Uterus (tissue), 3 donors: ENCODE measurements at regions not wholly inside any gene's neighbourhood (a gene's known extent, or its start where the extent isn't known, plus 50 kb on each side); places are given as distances from the start of the nearest gene placed in this dataset.
A peak's percentile ranks its signal among the peaks of the same experiment; 100 is the strongest.

Experiments used
- DNase-seq, 2 donors: peaks; one replicate each; pipeline ENCODE4 v3.0.0-alpha.2; 2019 to 2020
- H3K27ac ChIP-seq, 2 donors: fragments of 200-600 bp; sonication (generic); 1 replicate in 1 of 2; 2 replicates in 1 of 2; pipeline ENCODE4 v1.5.1; 2016 to 2018
- H3K27me3 ChIP-seq, 2 donors: fragments of 200-600 bp; sonication (generic); one replicate each; pipeline ENCODE4 v1.5.1; 2018 to 2019; ENCODE audit warnings: control low read depth in 1 of 2
- H3K36me3 ChIP-seq, 2 donors: fragments of 200-600 bp; sonication (generic); one replicate each; pipeline ENCODE4 v1.5.1; 2019; ENCODE audit warnings: control low read depth in 1 of 2
- H3K4me1 ChIP-seq, 2 donors: fragments of 200-600 bp; sonication (generic); one replicate each; pipeline ENCODE4 v1.5.1; 2018 to 2019; ENCODE audit warnings: control low read depth in 1 of 2
- H3K4me3 ChIP-seq, 2 donors: fragments of 200-600 bp; sonication (generic); 1 replicate in 1 of 2; 2 replicates in 1 of 2; pipeline ENCODE4 v1.5.1; 2018 to 2019; ENCODE audit warnings: mild to moderate bottlenecking in 1 of 2
- H3K9me3 ChIP-seq, 2 donors: fragments of 200-600 bp; sonication (generic); one replicate each; pipeline ENCODE4 v1.5.1; 2019; ENCODE audit warnings: control low read depth in 1 of 2
- CTCF ChIP-seq, 4 experiments: fragments of 200-600 bp in 2 of 4; fragments of 450-650 bp in 2 of 4; sonication (generic) in 2 of 4; IDR thresholded peaks; one replicate each; pipeline ENCODE4 v1.5.1; 2016 to 2019; ENCODE audit warnings: antibody characterized with exemption in 4 of 4, mild to moderate bottlenecking in 2 of 4, moderate library complexity in 1 of 4
- POLR2A ChIP-seq, 2 donors: fragments of 450-650 bp; IDR thresholded peaks; one replicate each; pipeline ENCODE4 v1.6.1; 2016; ENCODE audit warnings: antibody characterized with exemption in 2 of 2, mild to moderate bottlenecking in 1 of 2, moderate library complexity in 1 of 2
- intact Hi-C: fragments of 100-400 bp; cut with DNase I; formaldehyde crosslinking; loops from one replicate; pipeline ENCODE4 v1.15.1; 2023; ENCODE audit warnings: low total_unique reads
- donor health status: DM: yes; HTN: yes; CAD: no.

GRCh38 chr6:111958534-111958933, 85.3 kb upstream of the FYN start:
- Histone ChIP-seq H3K4me1 (no peaks in the 10 kb centered on the region), H3K4me3 (no peak overlapping the region), H3K27ac (no peak overlapping the region), H3K36me3 (no peaks in the 10 kb centered on the region), H3K27me3 (no peaks in the 10 kb centered on the region), H3K9me3 (no peaks in the 10 kb centered on the region)
- intact Hi-C loops, result no loop called here
- no peak for TF ChIP-seq POLR2A (IDR thresholded peaks at IDR 0.05)
- TF ChIP-seq CTCF (IDR thresholded peaks at IDR 0.05), result no peak
- DNase-seq, result no peak

GRCh38 chr6:111959766-111960165, 86.5 kb upstream of the FYN start:
- Histone ChIP-seq H3K36me3 (no peaks in the 10 kb centered on the region), H3K27me3 (no peaks in the 10 kb centered on the region), H3K27ac (no peak overlapping the region), H3K9me3 (no peaks in the 10 kb centered on the region), H3K4me1 (no peaks in the 10 kb centered on the region), H3K4me3 (no peak overlapping the region)
- no peak for TF ChIP-seq CTCF (IDR thresholded peaks at IDR 0.05)
- TF ChIP-seq POLR2A (IDR thresholded peaks at IDR 0.05), result no peak
- DNase-seq, result no peak
- intact Hi-C loops, result no loop called here

GRCh38 chr6:111967131-111967530, 86.8 kb upstream of the CCN6 start:
- TF ChIP-seq CTCF (IDR thresholded peaks at IDR 0.05), result no peak
- no peak for TF ChIP-seq POLR2A (IDR thresholded peaks at IDR 0.05)
- Histone ChIP-seq H3K4me1 (no peaks in the 10 kb centered on the region), H3K4me3 (no peak overlapping the region), H3K27ac (no peak overlapping the region), H3K27me3 (no peaks in the 10 kb centered on the region), H3K36me3 (no peaks in the 10 kb centered on the region), H3K9me3 (no peaks in the 10 kb centered on the region)
- DNase-seq, result no peak
- intact Hi-C loops, result no loop called here

- no peaks in the 10 kb centered on the region for H3K27me3 ChIP-seq
- no peaks in the 10 kb centered on the region for H3K9me3 ChIP-seq
- TF ChIP-seq POLR2A (IDR thresholded peaks at IDR 0.05), result no peak
- no peak for TF ChIP-seq CTCF (IDR thresholded peaks at IDR 0.05)
- DNase-seq, result no peak
- H3K27ac ChIP-seq, result no peak overlapping the region
- H3K4me3 ChIP-seq, result no peak overlapping the region
- no peaks in the 10 kb centered on the region for H3K4me1 ChIP-seq
- H3K36me3 ChIP-seq, result no peaks in the 10 kb centered on the region
- intact Hi-C loops, result no loop called here
Measured at GRCh38 chr6:111970426-111970825, 83.5 kb upstream of the CCN6 start.

- H3K4me1 ChIP-seq, result no peaks in the 10 kb centered on the region
- no peak overlapping the region for H3K4me3 ChIP-seq
- TF ChIP-seq POLR2A (IDR thresholded peaks at IDR 0.05), result no peak
- TF ChIP-seq CTCF (IDR thresholded peaks at IDR 0.05), result no peak
- peak overlapping the region in 1 of 2 donors; percentile 87 for H3K27ac ChIP-seq
- no peaks in the 10 kb centered on the region for H3K36me3 ChIP-seq
- H3K9me3 ChIP-seq, result no peaks in the 10 kb centered on the region
- H3K27me3 ChIP-seq, result no peaks in the 10 kb centered on the region
- DNase-seq, result no peak
- intact Hi-C loops, result no loop called here
Measured at GRCh38 chr6:111971181-111971841, 82.6 kb upstream of the CCN6 start.
